ENCODE measurements at regions not wholly inside any gene's neighbourhood (a gene's known extent, or its start where the extent isn't known, plus 50 kb on each side); places are given as distances from the start of the nearest gene placed in this dataset.

- no peak for DNase-seq
These were observed 161.5 kb downstream of the MRPL14 start for GRCh38 chr6:43965628-43966373.

- DNase-seq = no peak
These were observed 162.3 kb downstream of the MRPL14 start for GRCh38 chr6:43964659-43965570.

GRCh38 chr6:43963877-43964658 is 163.2 kb downstream of the MRPL14 start:
- DNase-seq = no peak

GRCh38 chr6:43963203-43963602 is 164.0 kb downstream of the MRPL14 start:
- DNase-seq = no peak

- DNase-seq = no peak
These were observed 164.8 kb downstream of the MRPL14 start for GRCh38 chr6:43962458-43962857.

GRCh38 chr6:43957273-43957672 is 170.0 kb downstream of the MRPL14 start:
- no peak for DNase-seq

- no peak for DNase-seq
These were observed 170.8 kb downstream of the MRPL14 start for GRCh38 chr6:43956478-43956877.

GRCh38 chr6:43954311-43955131 is 172.7 kb downstream of the MRPL14 start:
- no peak for DNase-seq

GRCh38 chr6:43953794-43954310 is 173.4 kb downstream of the MRPL14 start:
- no peak for DNase-seq

- DNase-seq = no peak
These were observed 174.0 kb downstream of the MRPL14 start for GRCh38 chr6:43953256-43953655.

- no peak for DNase-seq
These were observed 174.5 kb downstream of the MRPL14 start for GRCh38 chr6:43952746-43953145.

- no peak for DNase-seq
These were observed 175.2 kb downstream of the MRPL14 start for GRCh38 chr6:43951756-43952675.

GRCh38 chr6:43951063-43951755 is 176.0 kb downstream of the MRPL14 start:
- DNase-seq = no peak

GRCh38 chr6:43950731-43951062 is 176.6 kb downstream of the MRPL14 start:
- DNase-seq = no peak

GRCh38 chr6:43950051-43950605 is 177.1 kb downstream of the MRPL14 start:
- DNase-seq = no peak

GRCh38 chr6:43949551-43949991 is 177.7 kb downstream of the MRPL14 start:
- no peak for DNase-seq

GRCh38 chr6:43948527-43949485 is 178.4 kb downstream of the MRPL14 start:
- no peak for DNase-seq

GRCh38 chr6:43947860-43948259 is 177.8 kb downstream of the VEGFA start:
- no peak for DNase-seq

Data from NCI-H1105 (cell line).